ENCODE measurements at regions not wholly inside any gene's neighbourhood (a gene's known extent, or its start where the extent isn't known, plus 50 kb on each side); places are given as distances from the start of the nearest gene placed in this dataset.
"Not testable (repeated sequence)": the region's sequence is repeated elsewhere in the genome, so short reads cannot be mapped to it uniquely, and the experiment has no call there.

- Histone ChIP-seq H3K79me2 (ENCODE audit: insufficient read depth, low read length) (no peaks in the 10 kb centered on the region), H3K27ac (ENCODE audit: low read depth, low read length, poor library complexity, severe bottlenecking) (no peak overlapping the region)
Measured at GRCh38 chr15:29516929-29517328, 247.3 kb upstream of the NSMCE3 start.

GRCh38 chr15:29514926-29515325, 245.3 kb upstream of the NSMCE3 start:
- Histone ChIP-seq H3K4me3 (ENCODE audit: low read depth, low read length, poor library complexity, severe bottlenecking) (no peak overlapping the region), H3K4me1 (ENCODE audit: insufficient read depth, low read length, severe bottlenecking) (no peaks in the 10 kb centered on the region), H4K20me1 (ENCODE audit: insufficient read depth, low read length) (no peaks in the 10 kb centered on the region), H2AFZ (ENCODE audit: low read length) (no peak overlapping the region), H3F3A (ENCODE audit: insufficient read depth, low read length) (no peaks in the 10 kb centered on the region), H3K4me2 (ENCODE audit: low read length) (no peak overlapping the region), H3K27ac (ENCODE audit: low read depth, low read length, poor library complexity, severe bottlenecking) (no peak overlapping the region), H3K79me2 (ENCODE audit: insufficient read depth, low read length) (no peaks in the 10 kb centered on the region), H3K9me2 (ENCODE audit: low read depth, low read length) (no peaks in the 10 kb centered on the region), H3K27me3 (ENCODE audit: insufficient read depth, low read length) (no peaks in the 10 kb centered on the region), H3K36me3 (ENCODE audit: insufficient read depth, low read length) (no peaks in the 10 kb centered on the region), H3K9me3 (ENCODE audit: low read length) (no peaks in the 10 kb centered on the region), H3K9ac (ENCODE audit: low read length) (no peak overlapping the region)
- TF ChIP-seq EZH2 (IDR thresholded peaks at IDR 0.05; ENCODE audit: borderline replicate concordance, low read length): no peak
- no peak for TF ChIP-seq CTCF (IDR thresholded peaks at IDR 0.05; ENCODE audit: low read length)

More at GRCh38 chr15:29516929-29517328, 247.3 kb upstream of the NSMCE3 start:
- Histone ChIP-seq H3K4me2 (ENCODE audit: low read length) (no peak overlapping the region), H3K4me1 (ENCODE audit: insufficient read depth, low read length, severe bottlenecking) (no peaks in the 10 kb centered on the region), H3K36me3 (ENCODE audit: insufficient read depth, low read length) (no peaks in the 10 kb centered on the region), H2AFZ (ENCODE audit: low read length) (no peak overlapping the region), H4K20me1 (ENCODE audit: insufficient read depth, low read length) (no peaks in the 10 kb centered on the region), H3K9ac (ENCODE audit: low read length) (no peak overlapping the region), H3K27me3 (ENCODE audit: insufficient read depth, low read length) (no peaks in the 10 kb centered on the region), H3K4me3 (ENCODE audit: low read depth, low read length, poor library complexity, severe bottlenecking) (no peak overlapping the region), H3K9me3 (ENCODE audit: low read length) (no peaks in the 10 kb centered on the region), H3K9me2 (ENCODE audit: low read depth, low read length) (no peaks in the 10 kb centered on the region), H3F3A (ENCODE audit: insufficient read depth, low read length) (no peaks in the 10 kb centered on the region)
- TF ChIP-seq EZH2 (IDR thresholded peaks at IDR 0.05; ENCODE audit: borderline replicate concordance, low read length) (no peak), CTCF (IDR thresholded peaks at IDR 0.05; ENCODE audit: low read length) (no peak)

- Histone ChIP-seq H3K79me2 (ENCODE audit: insufficient read depth, low read length) (no peaks in the 10 kb centered on the region), H3K9ac (ENCODE audit: low read length) (no peak overlapping the region), H3K27me3 (ENCODE audit: insufficient read depth, low read length) (no peaks in the 10 kb centered on the region), H3F3A (ENCODE audit: insufficient read depth, low read length) (no peaks in the 10 kb centered on the region), H3K4me1 (ENCODE audit: insufficient read depth, low read length, severe bottlenecking) (no peaks in the 10 kb centered on the region), H3K27ac (ENCODE audit: low read depth, low read length, poor library complexity, severe bottlenecking) (no peak overlapping the region), H3K9me2 (ENCODE audit: low read depth, low read length) (no peaks in the 10 kb centered on the region), H3K9me3 (ENCODE audit: low read length) (no peaks in the 10 kb centered on the region), H2AFZ (ENCODE audit: low read length) (no peak overlapping the region), H3K4me3 (ENCODE audit: low read depth, low read length, poor library complexity, severe bottlenecking) (no peak overlapping the region), H4K20me1 (ENCODE audit: insufficient read depth, low read length) (no peaks in the 10 kb centered on the region), H3K36me3 (ENCODE audit: insufficient read depth, low read length) (no peaks in the 10 kb centered on the region), H3K4me2 (ENCODE audit: low read length) (no peak overlapping the region)
- no peak for TF ChIP-seq CTCF (IDR thresholded peaks at IDR 0.05; ENCODE audit: low read length)
- TF ChIP-seq EZH2 (IDR thresholded peaks at IDR 0.05; ENCODE audit: borderline replicate concordance, low read length): no peak
Measured at GRCh38 chr15:29511663-29512062, 242.0 kb upstream of the NSMCE3 start.

GRCh38 chr15:29505535-29505934, 235.9 kb upstream of the NSMCE3 start:
- not testable (repeated sequence) for H3K79me2 ChIP-seq (ENCODE audit: insufficient read depth, low read length); H3K4me1 ChIP-seq (ENCODE audit: insufficient read depth, low read length, severe bottlenecking); H3F3A ChIP-seq (ENCODE audit: insufficient read depth, low read length); H2AFZ ChIP-seq (ENCODE audit: low read length); H3K9me2 ChIP-seq (ENCODE audit: low read depth, low read length); H3K4me3 ChIP-seq (ENCODE audit: low read depth, low read length, poor library complexity, severe bottlenecking); H3K9me3 ChIP-seq (ENCODE audit: low read length); H4K20me1 ChIP-seq (ENCODE audit: insufficient read depth, low read length); H3K27me3 ChIP-seq (ENCODE audit: insufficient read depth, low read length); H3K36me3 ChIP-seq (ENCODE audit: insufficient read depth, low read length); H3K27ac ChIP-seq (ENCODE audit: low read depth, low read length, poor library complexity, severe bottlenecking); H3K9ac ChIP-seq (ENCODE audit: low read length); H3K4me2 ChIP-seq (ENCODE audit: low read length)
